AG04450 (cell line): ENCODE measurements at regions not wholly inside any gene's neighbourhood (a gene's known extent, or its start where the extent isn't known, plus 50 kb on each side); places are given as distances from the start of the nearest gene placed in this dataset.
"Not testable (repeated sequence)": the region's sequence is repeated elsewhere in the genome, so short reads cannot be mapped to it uniquely, and the experiment has no call there.

ENCODE experiments used
- CTCF ChIA-PET: fragments of 300-600, 350-600 bp; formaldehyde crosslinking; extraction: SDS; loops from one replicate; lab custom pipeline; 2022; ENCODE audit warnings: antibody characterized with exemption, inconsistent platforms; lab: Charles Lee
- POLR2A ChIA-PET: fragments of 350-600 bp; formaldehyde crosslinking; extraction: SDS; loops from one replicate; lab custom pipeline; 2021; ENCODE audit warnings: antibody characterized with exemption, inconsistent platforms; lab: Yijun Ruan, JAX
- DNase-seq: peaks from one replicate; pipeline ENCODE4 v3.0.0-alpha.2; 2011; ENCODE audit warnings: low read depth, low spot score
- H3K27ac ChIP-seq: one replicate; pipeline ENCODE4 v1.5.1; 2012; ENCODE audit warnings: low read depth, low read length, control low read depth
- H3K27me3 ChIP-seq: one replicate; pipeline ENCODE4 v1.6.0; 2012; ENCODE audit warnings: low read length; ENCODE audit not compliant: control insufficient read depth, insufficient read depth
- H3K4me3 ChIP-seq: 2 replicates; pipeline ENCODE4 v1.5.1; 2011; ENCODE audit warnings: mild to moderate bottlenecking, low read depth, low read length, control low read depth
- H3K9me3 ChIP-seq: 2 replicates; pipeline ENCODE4 v1.5.1; 2012; ENCODE audit warnings: low read length; ENCODE audit not compliant: control insufficient read depth, insufficient read depth
- TF ChIP-seq, protein P1 (sequence below): IDR thresholded peaks from 2 replicates; pipeline ENCODE4 v1.5.1; 2011; ENCODE audit warnings: low read depth, low read length, control low read depth, inconsistent platforms

DNA sequence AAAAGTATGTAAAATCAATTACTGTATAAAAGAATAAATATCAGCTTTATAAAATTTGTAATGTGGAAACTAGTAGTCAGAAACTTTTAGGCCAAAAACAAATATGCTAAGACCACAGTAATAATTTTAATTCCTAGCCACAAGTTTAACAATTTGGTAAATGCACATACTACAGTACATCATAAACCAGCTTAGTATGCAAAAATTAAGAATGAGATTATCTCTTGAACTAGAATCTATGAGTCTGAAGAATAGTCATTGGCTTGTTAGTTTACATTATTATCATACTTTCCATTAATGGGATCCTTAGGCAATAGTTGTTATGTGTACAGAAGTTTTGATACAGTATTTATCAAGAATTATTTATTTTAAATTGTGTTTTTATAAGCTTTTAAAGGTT, 491.9 kb upstream of the FSIP2 start:
- Histone ChIP-seq H3K9me3 (no peaks in the 10 kb centered on the region), H3K4me3 (no peak overlapping the region), H3K27me3 (no peaks in the 10 kb centered on the region), H3K27ac (no peak overlapping the region)
- TF ChIP-seq, protein P1, sequence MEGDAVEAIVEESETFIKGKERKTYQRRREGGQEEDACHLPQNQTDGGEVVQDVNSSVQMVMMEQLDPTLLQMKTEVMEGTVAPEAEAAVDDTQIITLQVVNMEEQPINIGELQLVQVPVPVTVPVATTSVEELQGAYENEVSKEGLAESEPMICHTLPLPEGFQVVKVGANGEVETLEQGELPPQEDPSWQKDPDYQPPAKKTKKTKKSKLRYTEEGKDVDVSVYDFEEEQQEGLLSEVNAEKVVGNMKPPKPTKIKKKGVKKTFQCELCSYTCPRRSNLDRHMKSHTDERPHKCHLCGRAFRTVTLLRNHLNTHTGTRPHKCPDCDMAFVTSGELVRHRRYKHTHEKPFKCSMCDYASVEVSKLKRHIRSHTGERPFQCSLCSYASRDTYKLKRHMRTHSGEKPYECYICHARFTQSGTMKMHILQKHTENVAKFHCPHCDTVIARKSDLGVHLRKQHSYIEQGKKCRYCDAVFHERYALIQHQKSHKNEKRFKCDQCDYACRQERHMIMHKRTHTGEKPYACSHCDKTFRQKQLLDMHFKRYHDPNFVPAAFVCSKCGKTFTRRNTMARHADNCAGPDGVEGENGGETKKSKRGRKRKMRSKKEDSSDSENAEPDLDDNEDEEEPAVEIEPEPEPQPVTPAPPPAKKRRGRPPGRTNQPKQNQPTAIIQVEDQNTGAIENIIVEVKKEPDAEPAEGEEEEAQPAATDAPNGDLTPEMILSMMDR, result no peak
- CTCF ChIA-PET, result no interaction called here
- POLR2A ChIA-PET, result no interaction called here
- no peak for DNase-seq

- H3K4me3 ChIP-seq, result no peak overlapping the region
- ChIA-PET POLR2A (no interaction called here), CTCF (no interaction called here)
- peaks cover 4% of the 10 kb centered on the region for H3K9me3 ChIP-seq
- DNase-seq, result no peak
- TF ChIP-seq, protein P1, result no peak
- no peak overlapping the region for H3K27ac ChIP-seq
- H3K27me3 ChIP-seq, result no peaks in the 10 kb centered on the region
Observed at GRCh38 chr2:185255566-185255965, 483.0 kb upstream of the FSIP2 start.

DNA sequence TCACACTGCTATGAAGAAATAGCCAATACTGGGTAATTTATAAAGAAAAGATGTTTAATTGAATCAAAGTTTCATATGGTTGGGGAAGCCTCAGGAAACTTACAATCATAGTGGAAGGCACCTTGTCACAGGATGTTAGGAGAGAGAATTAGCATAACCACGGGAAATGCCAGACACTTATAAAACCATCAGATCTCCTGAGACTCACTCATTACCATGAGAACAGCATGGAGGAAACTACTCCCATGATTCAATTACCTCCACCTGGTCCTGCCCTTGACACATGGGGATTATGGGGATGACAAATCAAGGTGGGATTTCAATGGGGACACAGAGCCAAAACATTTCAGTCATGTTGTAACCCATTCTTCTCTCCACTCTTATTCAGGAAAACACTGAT, 472.9 kb upstream of the FSIP2 start:
- DNase-seq, result no peak
- Histone ChIP-seq H3K4me3 (no peak overlapping the region), H3K27me3 (no peaks in the 10 kb centered on the region), H3K9me3 (no peaks in the 10 kb centered on the region), H3K27ac (no peak overlapping the region)
- TF ChIP-seq, protein P1, result no peak
- CTCF ChIA-PET, result interaction anchor here (0.6 kb wide), 1 partner anchor 662 kb away, joined by 10 read pairs; no protein-coding TSS in a partner anchor
- POLR2A ChIA-PET, result no interaction called here

DNA sequence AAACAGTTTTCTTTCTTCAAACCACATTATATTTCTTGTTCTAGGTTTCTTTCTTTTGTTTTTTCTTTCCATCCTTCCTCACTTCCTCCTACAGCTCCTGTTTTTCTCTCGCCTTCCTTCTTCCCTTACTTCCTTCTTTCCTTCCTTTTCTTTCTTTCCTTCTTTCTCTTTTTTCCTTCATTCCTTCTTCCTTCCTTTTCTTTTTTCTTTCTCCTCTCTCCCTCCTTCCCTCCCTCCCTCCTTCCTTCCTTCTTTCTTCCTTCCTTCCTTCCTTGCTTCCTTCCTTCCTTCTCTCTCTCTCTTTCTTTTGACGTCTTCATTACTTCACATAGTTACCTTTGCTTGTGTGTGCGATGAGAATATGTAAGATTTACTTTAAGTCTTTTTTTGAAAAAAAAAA, 470.0 kb upstream of the FSIP2 start:
- Histone ChIP-seq H3K27me3 (no peaks in the 10 kb centered on the region), H3K27ac (no peak overlapping the region), H3K4me3 (no peak overlapping the region), H3K9me3 (no peaks in the 10 kb centered on the region)
- POLR2A ChIA-PET, result no interaction called here
- no peak for DNase-seq
- CTCF ChIA-PET, result no interaction called here
- TF ChIP-seq, protein P1, result no peak

DNA sequence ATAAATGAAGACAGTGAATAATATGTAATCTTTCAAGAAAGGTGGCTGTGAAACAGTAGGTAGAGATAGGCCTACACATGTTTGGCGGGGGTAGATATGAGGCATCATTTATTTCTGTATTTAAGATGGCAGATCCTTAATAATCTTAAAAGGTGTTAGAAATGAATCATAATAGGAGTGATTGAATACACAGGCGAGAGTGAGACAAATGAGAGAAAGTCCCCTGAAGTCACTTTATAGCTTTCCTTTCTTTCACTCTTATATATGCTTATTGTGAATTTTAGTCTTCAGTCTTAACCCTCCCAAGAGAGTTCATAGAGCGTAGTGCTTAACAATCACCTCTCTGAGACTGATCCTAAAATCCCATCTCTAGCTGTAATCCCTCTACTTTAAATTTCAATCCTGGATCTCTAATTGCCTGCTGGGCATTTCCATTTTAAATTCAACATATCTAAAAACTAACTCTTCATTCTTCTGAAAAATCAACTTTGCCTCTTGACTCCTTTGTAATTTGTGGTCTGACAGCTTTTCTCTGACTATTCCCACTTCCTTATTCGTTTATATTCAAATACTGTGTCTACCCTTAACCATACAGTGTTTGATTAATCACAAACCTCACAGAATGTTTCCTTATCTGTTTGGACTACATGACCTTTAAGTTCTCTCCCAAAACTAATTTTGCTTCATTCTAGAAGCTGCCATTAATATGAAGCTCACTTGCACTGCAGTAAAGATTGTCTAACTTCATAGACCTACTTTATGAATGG, 463.7 kb upstream of the FSIP2 start:
- H3K4me3 ChIP-seq, result no peak overlapping the region
- TF ChIP-seq, protein P1, result no peak
- H3K9me3 ChIP-seq, result no peaks in the 10 kb centered on the region
- H3K27me3 ChIP-seq, result no peaks in the 10 kb centered on the region
- CTCF ChIA-PET, result no interaction called here
- H3K27ac ChIP-seq, result no peak overlapping the region
- DNase-seq, result no peak
- POLR2A ChIA-PET, result no interaction called here

DNA sequence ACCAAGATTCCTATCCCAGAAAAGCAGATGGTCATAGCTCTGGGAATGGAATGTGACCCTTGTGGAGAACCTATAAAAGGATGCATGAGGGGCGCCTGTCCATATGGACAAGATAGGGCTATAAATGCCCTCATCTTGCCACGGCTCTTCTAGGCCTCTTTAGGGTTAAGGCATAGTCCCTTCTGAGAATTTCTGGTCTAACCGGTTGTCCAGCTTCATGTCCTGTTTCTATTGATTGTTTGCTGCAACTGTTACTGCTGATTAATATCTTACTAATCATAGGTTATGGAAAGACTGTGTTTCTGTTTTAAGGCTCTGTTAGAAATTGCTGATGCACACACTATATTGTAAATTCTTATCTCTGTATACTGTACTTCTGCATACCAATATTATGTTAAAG, 462.6 kb upstream of the FSIP2 start:
- DNase-seq, CTCF ChIA-PET, H3K9me3 ChIP-seq, H3K27ac ChIP-seq, H3K4me3 ChIP-seq, H3K27me3 ChIP-seq, POLR2A ChIA-PET: not testable (repeated sequence)
